Parathyroid adenoma (tissue), 2 donors: ENCODE measurements at regions not wholly inside any gene's neighbourhood (a gene's known extent, or its start where the extent isn't known, plus 50 kb on each side); places are given as distances from the start of the nearest gene placed in this dataset.
"Not testable (repeated sequence)": the region's sequence is repeated elsewhere in the genome, so short reads cannot be mapped to it uniquely, and the experiment has no call there.

ENCODE experiments used
- H2AFZ ChIP-seq: fragments of 300-600 bp; sonication (generic); one replicate; pipeline ENCODE4 v1.7.0; 2017; ENCODE audit warnings: antibody characterized with exemption, mild to moderate bottlenecking
- H3K27ac ChIP-seq: fragments of 300-600 bp; sonication (generic); one replicate; pipeline ENCODE4 v1.7.0; 2017
- H3K27me3 ChIP-seq: fragments of 300-600 bp; sonication (generic); one replicate; pipeline ENCODE4 v1.7.0; 2017; ENCODE audit warnings: low read length; ENCODE audit not compliant: control insufficient read depth, insufficient read depth
- H3K36me3 ChIP-seq: fragments of 300-600 bp; sonication (generic); one replicate; pipeline ENCODE4 v1.7.0; 2017; ENCODE audit warnings: low read length; ENCODE audit not compliant: control insufficient read depth, insufficient read depth
- H3K4me1 ChIP-seq: fragments of 300-600 bp; sonication (generic); one replicate; pipeline ENCODE4 v1.7.0; 2017; ENCODE audit warnings: control low read depth
- H3K4me2 ChIP-seq: fragments of 300-600 bp; sonication (generic); one replicate; pipeline ENCODE4 v1.7.0; 2017; ENCODE audit warnings: low read length
- H3K4me3 ChIP-seq: fragments of 300-600 bp; sonication (generic); one replicate; pipeline ENCODE4 v1.7.0; 2017; ENCODE audit warnings: low read depth, low read length
- H3K79me2 ChIP-seq: fragments of 300-600 bp; sonication (generic); one replicate; pipeline ENCODE4 v1.7.0; 2017; ENCODE audit warnings: control low read depth
- H3K9ac ChIP-seq: fragments of 300-600 bp; sonication (generic); one replicate; pipeline ENCODE4 v1.7.0; 2017; ENCODE audit warnings: mild to moderate bottlenecking
- H3K9me3 ChIP-seq: fragments of 300-600 bp; sonication (generic); one replicate; pipeline ENCODE4 v1.7.0; 2017; ENCODE audit warnings: low read length; ENCODE audit not compliant: control insufficient read depth
- TF ChIP-seq, protein P1 (sequence below): fragments of 300-600 bp; sonication (generic); IDR thresholded peaks from one replicate; pipeline ENCODE4 v1.7.0; 2017; ENCODE audit warnings: antibody characterized with exemption, mild to moderate bottlenecking
- donor health status: primary hyperparathyroidism.

DNA sequence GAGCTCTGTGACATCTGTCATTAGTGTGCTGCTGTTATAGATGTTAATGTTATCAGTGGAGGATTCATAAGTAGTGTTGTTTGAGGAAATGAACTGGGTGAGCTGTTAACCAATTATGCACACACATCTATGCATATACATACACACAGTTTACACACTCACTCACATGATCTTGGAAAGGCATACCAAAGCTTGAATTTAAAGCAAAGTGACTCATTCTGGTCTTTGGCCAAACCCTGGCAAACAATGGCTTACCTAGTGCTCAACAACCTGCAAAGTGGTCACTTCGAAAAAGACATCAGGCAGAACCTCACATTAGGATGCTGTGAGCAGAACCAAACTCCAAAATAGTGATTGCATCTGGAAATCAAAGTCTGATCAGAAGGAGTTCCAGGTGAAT lies 1037.3 kb upstream of the CDH6 start:
- H3K4me3 ChIP-seq = no peak overlapping the region
- TF ChIP-seq, protein P1, sequence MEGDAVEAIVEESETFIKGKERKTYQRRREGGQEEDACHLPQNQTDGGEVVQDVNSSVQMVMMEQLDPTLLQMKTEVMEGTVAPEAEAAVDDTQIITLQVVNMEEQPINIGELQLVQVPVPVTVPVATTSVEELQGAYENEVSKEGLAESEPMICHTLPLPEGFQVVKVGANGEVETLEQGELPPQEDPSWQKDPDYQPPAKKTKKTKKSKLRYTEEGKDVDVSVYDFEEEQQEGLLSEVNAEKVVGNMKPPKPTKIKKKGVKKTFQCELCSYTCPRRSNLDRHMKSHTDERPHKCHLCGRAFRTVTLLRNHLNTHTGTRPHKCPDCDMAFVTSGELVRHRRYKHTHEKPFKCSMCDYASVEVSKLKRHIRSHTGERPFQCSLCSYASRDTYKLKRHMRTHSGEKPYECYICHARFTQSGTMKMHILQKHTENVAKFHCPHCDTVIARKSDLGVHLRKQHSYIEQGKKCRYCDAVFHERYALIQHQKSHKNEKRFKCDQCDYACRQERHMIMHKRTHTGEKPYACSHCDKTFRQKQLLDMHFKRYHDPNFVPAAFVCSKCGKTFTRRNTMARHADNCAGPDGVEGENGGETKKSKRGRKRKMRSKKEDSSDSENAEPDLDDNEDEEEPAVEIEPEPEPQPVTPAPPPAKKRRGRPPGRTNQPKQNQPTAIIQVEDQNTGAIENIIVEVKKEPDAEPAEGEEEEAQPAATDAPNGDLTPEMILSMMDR = no peak
- H3K27ac ChIP-seq = no peak overlapping the region
- no peaks in the 10 kb centered on the region for H3K9me3 ChIP-seq
- no peak overlapping the region for H2AFZ ChIP-seq
- H3K9ac ChIP-seq = no peak overlapping the region
- H3K4me1 ChIP-seq = no peaks in the 10 kb centered on the region
- no peaks in the 10 kb centered on the region for H3K27me3 ChIP-seq
- H3K79me2 ChIP-seq = no peaks in the 10 kb centered on the region
- H3K4me2 ChIP-seq = no peak overlapping the region
- no peaks in the 10 kb centered on the region for H3K36me3 ChIP-seq

DNA sequence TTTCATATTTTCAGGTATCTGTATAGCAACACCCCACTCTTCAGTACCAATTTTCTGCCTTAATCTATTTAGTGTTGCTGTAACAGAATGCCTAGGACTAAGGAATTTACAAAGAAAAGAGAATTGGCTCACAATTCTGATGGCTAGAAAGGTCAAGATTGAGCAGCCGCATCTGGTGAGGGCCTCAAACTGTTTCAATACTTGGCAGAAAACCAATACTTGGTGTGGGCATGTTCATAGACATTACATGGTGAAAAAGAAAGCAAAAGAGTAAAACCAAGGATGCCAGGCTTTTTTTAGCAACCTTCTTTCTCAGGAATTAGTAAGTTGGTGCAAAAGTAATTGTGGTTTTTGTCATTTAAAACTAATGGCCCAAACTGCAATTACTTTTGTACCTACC lies 1041.1 kb upstream of the CDH6 start:
- H2AFZ ChIP-seq = no peak overlapping the region
- H3K27me3 ChIP-seq = no peaks in the 10 kb centered on the region
- no peak overlapping the region for H3K9ac ChIP-seq
- TF ChIP-seq, protein P1 = no peak
- no peak overlapping the region for H3K27ac ChIP-seq
- no peaks in the 10 kb centered on the region for H3K4me1 ChIP-seq
- no peaks in the 10 kb centered on the region for H3K36me3 ChIP-seq
- no peaks in the 10 kb centered on the region for H3K9me3 ChIP-seq
- no peak overlapping the region for H3K4me3 ChIP-seq
- no peak overlapping the region for H3K4me2 ChIP-seq
- H3K79me2 ChIP-seq = no peaks in the 10 kb centered on the region

DNA sequence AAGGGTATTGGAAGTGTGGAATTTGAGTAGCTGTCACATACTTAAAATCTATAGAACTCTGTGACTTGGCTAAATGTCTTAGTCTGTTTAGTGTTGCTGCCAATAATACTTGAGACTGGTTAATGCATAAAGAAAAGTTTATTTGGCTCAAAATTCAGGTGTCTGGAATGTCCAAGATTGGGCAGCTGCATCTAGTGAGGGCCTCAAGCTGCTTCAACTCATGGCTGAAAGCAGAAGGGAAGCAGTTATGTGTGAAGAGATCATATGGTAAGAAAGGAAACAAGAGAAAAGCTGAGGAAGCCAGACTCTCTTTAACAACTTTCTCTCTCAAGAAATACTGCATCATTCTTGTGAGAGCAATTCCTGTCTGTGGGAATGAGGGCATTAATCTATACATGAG lies 1043.3 kb upstream of the CDH6 start:
- no peaks in the 10 kb centered on the region for H3K79me2 ChIP-seq
- H3K9me3 ChIP-seq = no peaks in the 10 kb centered on the region
- TF ChIP-seq, protein P1 = no peak
- H3K4me2 ChIP-seq = no peak overlapping the region
- no peak overlapping the region for H3K4me3 ChIP-seq
- H3K9ac ChIP-seq = no peak overlapping the region
- H2AFZ ChIP-seq = no peak overlapping the region
- no peaks in the 10 kb centered on the region for H3K27me3 ChIP-seq
- H3K36me3 ChIP-seq = no peaks in the 10 kb centered on the region
- H3K4me1 ChIP-seq = no peaks in the 10 kb centered on the region
- H3K27ac ChIP-seq = no peak overlapping the region

DNA sequence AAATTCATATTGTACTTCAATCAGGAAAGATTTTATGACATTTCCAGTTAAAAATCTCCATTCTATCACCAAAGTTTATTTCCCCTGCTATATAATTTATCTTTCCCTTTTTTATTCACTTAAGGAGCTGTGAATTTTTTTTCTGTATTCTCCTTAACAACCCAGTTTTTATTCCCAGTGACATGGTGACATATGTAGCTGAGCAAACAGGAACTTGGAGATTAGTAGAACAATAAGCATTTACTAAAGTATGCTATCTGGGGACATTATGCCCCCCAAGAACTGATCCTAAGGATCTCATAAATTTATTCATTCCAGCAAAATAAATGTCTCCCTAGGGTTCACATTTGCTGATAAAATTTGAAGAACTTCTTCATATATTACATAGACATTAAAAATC lies 1044.0 kb upstream of the CDH6 start:
- Histone ChIP-seq H3K4me1 (no peaks in the 10 kb centered on the region), H3K9me3 (no peaks in the 10 kb centered on the region), H3K4me3 (no peak overlapping the region), H2AFZ (no peak overlapping the region), H3K27me3 (no peaks in the 10 kb centered on the region), H3K36me3 (no peaks in the 10 kb centered on the region), H3K79me2 (no peaks in the 10 kb centered on the region), H3K9ac (no peak overlapping the region), H3K4me2 (no peak overlapping the region), H3K27ac (no peak overlapping the region)
- TF ChIP-seq, protein P1 = no peak

DNA sequence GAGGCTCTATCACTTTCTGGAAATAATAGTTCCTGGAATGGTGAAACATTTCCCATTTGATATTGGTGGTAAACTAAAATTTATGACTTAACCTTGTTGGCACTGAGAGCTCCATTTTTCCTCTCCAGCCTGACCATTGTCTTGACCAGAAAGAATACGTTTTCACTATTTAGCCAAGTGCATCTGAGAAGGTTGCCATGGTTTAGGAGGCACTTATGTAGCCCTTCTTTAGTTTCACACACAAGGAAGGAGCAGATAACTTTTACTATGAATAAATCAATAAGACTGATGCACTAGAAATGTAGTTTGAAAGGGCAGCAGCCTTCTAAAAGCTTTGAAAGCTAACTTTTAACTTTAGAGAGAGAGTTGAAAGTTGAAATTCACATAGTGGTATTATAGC lies 1045.5 kb upstream of the CDH6 start:
- Histone ChIP-seq H3K79me2 (no peaks in the 10 kb centered on the region), H3K9me3 (no peaks in the 10 kb centered on the region), H2AFZ (no peak overlapping the region), H3K4me2 (no peak overlapping the region), H3K9ac (no peak overlapping the region), H3K4me3 (no peak overlapping the region), H3K4me1 (no peaks in the 10 kb centered on the region), H3K36me3 (no peaks in the 10 kb centered on the region), H3K27ac (no peak overlapping the region), H3K27me3 (no peaks in the 10 kb centered on the region)
- TF ChIP-seq, protein P1 = no peak

DNA sequence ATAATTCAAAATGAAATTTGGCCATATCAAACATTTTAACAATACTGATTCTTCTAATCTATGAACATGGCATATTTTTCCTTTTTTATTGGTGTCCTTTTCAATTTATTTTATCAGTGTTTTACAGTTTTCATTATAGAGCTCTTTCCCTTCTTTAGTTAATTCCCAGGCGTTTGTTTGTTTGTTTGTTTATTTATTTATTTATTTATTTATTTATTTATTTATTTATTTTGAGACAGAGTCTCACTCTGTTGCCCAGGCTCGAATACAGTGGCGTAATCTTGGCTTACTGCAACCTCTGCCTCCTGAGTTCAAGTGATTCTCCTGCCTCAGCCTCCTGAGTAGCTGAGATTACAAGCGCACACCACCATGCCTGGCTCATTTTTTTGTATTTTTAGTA lies 1049.4 kb upstream of the CDH6 start:
- H3K27me3 ChIP-seq, H3K4me1 ChIP-seq, H3K9me3 ChIP-seq, H3K36me3 ChIP-seq, H3K79me2 ChIP-seq, H3K4me2 ChIP-seq, H3K4me3 ChIP-seq, H2AFZ ChIP-seq, H3K27ac ChIP-seq, H3K9ac ChIP-seq: not testable (repeated sequence)
